ENCODE measurements at regions not wholly inside any gene's neighbourhood (a gene's known extent, or its start where the extent isn't known, plus 50 kb on each side); places are given as distances from the start of the nearest gene placed in this dataset.

GRCh38 chr1:222202831-222203230 lies 345.1 kb downstream of the HHIPL2 start:
- H4K20me1 ChIP-seq (ENCODE audit: control insufficient read depth, insufficient read depth, low read depth, low read length), result no peaks in the 10 kb centered on the region
- no peak for TF ChIP-seq EZH2phosphoT487 (IDR thresholded peaks at IDR 0.05; ENCODE audit: borderline replicate concordance, low read length)
- TF ChIP-seq, protein P1, sequence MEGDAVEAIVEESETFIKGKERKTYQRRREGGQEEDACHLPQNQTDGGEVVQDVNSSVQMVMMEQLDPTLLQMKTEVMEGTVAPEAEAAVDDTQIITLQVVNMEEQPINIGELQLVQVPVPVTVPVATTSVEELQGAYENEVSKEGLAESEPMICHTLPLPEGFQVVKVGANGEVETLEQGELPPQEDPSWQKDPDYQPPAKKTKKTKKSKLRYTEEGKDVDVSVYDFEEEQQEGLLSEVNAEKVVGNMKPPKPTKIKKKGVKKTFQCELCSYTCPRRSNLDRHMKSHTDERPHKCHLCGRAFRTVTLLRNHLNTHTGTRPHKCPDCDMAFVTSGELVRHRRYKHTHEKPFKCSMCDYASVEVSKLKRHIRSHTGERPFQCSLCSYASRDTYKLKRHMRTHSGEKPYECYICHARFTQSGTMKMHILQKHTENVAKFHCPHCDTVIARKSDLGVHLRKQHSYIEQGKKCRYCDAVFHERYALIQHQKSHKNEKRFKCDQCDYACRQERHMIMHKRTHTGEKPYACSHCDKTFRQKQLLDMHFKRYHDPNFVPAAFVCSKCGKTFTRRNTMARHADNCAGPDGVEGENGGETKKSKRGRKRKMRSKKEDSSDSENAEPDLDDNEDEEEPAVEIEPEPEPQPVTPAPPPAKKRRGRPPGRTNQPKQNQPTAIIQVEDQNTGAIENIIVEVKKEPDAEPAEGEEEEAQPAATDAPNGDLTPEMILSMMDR (IDR thresholded peaks at IDR 0.05; ENCODE audit: low read depth, low read length, poor library complexity, severe bottlenecking), result no peak
- no peaks in the 10 kb centered on the region for H3K4me1 ChIP-seq (ENCODE audit: control insufficient read depth, low read length)
- H3K4me3 ChIP-seq (ENCODE audit: low read length), result no peak overlapping the region
- no peaks in the 10 kb centered on the region for H3K9me2 ChIP-seq (replicated peaks; ENCODE audit: control insufficient read depth, low read length)
- H3F3A ChIP-seq (ENCODE audit: control insufficient read depth, insufficient read depth), result no peaks in the 10 kb centered on the region
- no peaks in the 10 kb centered on the region for H3K36me3 ChIP-seq (ENCODE audit: control insufficient read depth, low read length)
- H3K27me3 ChIP-seq (ENCODE audit: control insufficient read depth, low read length), result no peaks in the 10 kb centered on the region
- H3K27ac ChIP-seq (ENCODE audit: low read depth, low read length), result no peak overlapping the region
- H3K79me2 ChIP-seq (ENCODE audit: control insufficient read depth, low read length), result no peaks in the 10 kb centered on the region
- H3K9me3 ChIP-seq (ENCODE audit: control insufficient read depth, insufficient read depth, low read length), result no peaks in the 10 kb centered on the region
- no peak overlapping the region for H3K4me2 ChIP-seq (ENCODE audit: low read length)

DNA sequence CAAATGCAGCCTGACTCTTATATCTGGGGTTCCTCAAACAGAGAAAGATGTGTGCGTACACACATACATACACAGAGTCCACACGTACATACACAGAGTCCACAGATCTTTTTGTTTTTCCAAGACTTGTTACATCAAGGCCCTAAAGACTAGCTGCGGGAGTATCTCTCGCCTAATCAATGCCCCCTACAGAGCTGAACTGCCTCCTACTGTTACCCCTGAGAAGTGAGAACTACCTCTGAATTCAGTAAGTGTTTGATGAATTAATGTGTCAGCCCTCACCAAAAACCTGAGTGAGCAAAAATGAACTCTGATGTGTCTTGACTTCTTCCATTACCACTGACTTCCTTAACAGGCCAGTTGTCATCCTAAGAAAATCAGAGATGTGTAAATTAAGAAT lies 351.2 kb downstream of the HHIPL2 start:
- Histone ChIP-seq H3K4me1 (ENCODE audit: control insufficient read depth, low read length) (no peaks in the 10 kb centered on the region), H3K27me3 (ENCODE audit: control insufficient read depth, low read length) (no peaks in the 10 kb centered on the region), H3K36me3 (ENCODE audit: control insufficient read depth, low read length) (no peaks in the 10 kb centered on the region), H3K4me2 (ENCODE audit: low read length) (no peak overlapping the region), H3K79me2 (ENCODE audit: control insufficient read depth, low read length) (no peaks in the 10 kb centered on the region), H4K20me1 (ENCODE audit: control insufficient read depth, insufficient read depth, low read depth, low read length) (no peaks in the 10 kb centered on the region), H3F3A (ENCODE audit: control insufficient read depth, insufficient read depth) (no peaks in the 10 kb centered on the region), H3K9me3 (ENCODE audit: control insufficient read depth, insufficient read depth, low read length) (no peaks in the 10 kb centered on the region), H3K9me2 (replicated peaks; ENCODE audit: control insufficient read depth, low read length) (no peaks in the 10 kb centered on the region), H3K27ac (ENCODE audit: low read depth, low read length) (no peak overlapping the region), H3K4me3 (ENCODE audit: low read length) (no peak overlapping the region)
- no peak for TF ChIP-seq EZH2phosphoT487 (IDR thresholded peaks at IDR 0.05; ENCODE audit: borderline replicate concordance, low read length)
- TF ChIP-seq, protein P1 (IDR thresholded peaks at IDR 0.05; ENCODE audit: low read depth, low read length, poor library complexity, severe bottlenecking), result no peak

DNA sequence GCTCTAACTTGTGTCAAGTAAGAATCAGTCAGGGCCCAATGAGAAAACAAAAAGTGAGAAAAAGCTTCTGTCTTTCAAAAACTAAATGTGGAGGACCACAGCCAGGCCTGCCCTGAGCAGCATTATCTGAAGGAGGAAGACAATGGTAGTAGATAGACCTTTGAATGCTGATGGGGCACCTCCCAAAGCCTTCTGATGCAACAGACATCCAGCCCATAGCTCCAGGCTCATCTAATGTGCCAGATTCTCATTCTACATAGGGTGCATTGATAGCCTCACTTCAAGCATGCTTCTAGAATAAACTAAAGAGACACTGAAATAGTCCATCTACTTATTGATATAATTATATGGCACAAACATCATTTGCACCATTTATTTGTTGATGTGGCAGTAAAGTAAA lies 351.6 kb downstream of the HHIPL2 start:
- H3K4me1 ChIP-seq (ENCODE audit: control insufficient read depth, low read length), result no peaks in the 10 kb centered on the region
- no peaks in the 10 kb centered on the region for H3K36me3 ChIP-seq (ENCODE audit: control insufficient read depth, low read length)
- no peak overlapping the region for H3K4me2 ChIP-seq (ENCODE audit: low read length)
- no peak overlapping the region for H3K27ac ChIP-seq (ENCODE audit: low read depth, low read length)
- H3K4me3 ChIP-seq (ENCODE audit: low read length), result no peak overlapping the region
- H3K9me3 ChIP-seq (ENCODE audit: control insufficient read depth, insufficient read depth, low read length), result no peaks in the 10 kb centered on the region
- no peaks in the 10 kb centered on the region for H3K27me3 ChIP-seq (ENCODE audit: control insufficient read depth, low read length)
- no peaks in the 10 kb centered on the region for H3F3A ChIP-seq (ENCODE audit: control insufficient read depth, insufficient read depth)
- H3K79me2 ChIP-seq (ENCODE audit: control insufficient read depth, low read length), result no peaks in the 10 kb centered on the region
- H3K9me2 ChIP-seq (replicated peaks; ENCODE audit: control insufficient read depth, low read length), result no peaks in the 10 kb centered on the region
- no peaks in the 10 kb centered on the region for H4K20me1 ChIP-seq (ENCODE audit: control insufficient read depth, insufficient read depth, low read depth, low read length)
- no peak for TF ChIP-seq EZH2phosphoT487 (IDR thresholded peaks at IDR 0.05; ENCODE audit: borderline replicate concordance, low read length)
- TF ChIP-seq, protein P1 (IDR thresholded peaks at IDR 0.05; ENCODE audit: low read depth, low read length, poor library complexity, severe bottlenecking), result no peak

DNA sequence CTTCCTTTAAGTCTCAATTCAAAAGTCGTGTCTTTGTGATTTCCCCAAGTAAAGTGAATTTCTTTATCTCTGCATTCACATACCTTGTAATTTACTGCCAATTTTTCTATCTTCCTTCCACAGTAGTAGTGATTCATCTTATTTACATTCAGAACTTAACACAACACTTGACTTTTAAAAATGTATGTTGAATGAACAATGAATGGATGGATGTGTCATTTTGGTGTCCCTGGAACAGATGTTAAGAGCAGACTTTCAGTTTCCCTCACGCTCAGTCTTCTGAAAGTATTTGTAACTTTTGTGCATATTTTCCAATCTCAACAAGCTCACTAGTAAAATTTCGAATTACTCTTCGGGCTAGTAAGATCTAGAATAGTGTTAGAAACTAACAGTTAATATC lies 352.0 kb downstream of the HHIPL2 start:
- Histone ChIP-seq H3K4me1 (ENCODE audit: control insufficient read depth, low read length) (no peaks in the 10 kb centered on the region), H4K20me1 (ENCODE audit: control insufficient read depth, insufficient read depth, low read depth, low read length) (no peaks in the 10 kb centered on the region), H3K27ac (ENCODE audit: low read depth, low read length) (no peak overlapping the region), H3K4me2 (ENCODE audit: low read length) (no peak overlapping the region), H3K9me3 (ENCODE audit: control insufficient read depth, insufficient read depth, low read length) (no peaks in the 10 kb centered on the region), H3K9me2 (replicated peaks; ENCODE audit: control insufficient read depth, low read length) (no peaks in the 10 kb centered on the region), H3K79me2 (ENCODE audit: control insufficient read depth, low read length) (no peaks in the 10 kb centered on the region), H3K27me3 (ENCODE audit: control insufficient read depth, low read length) (no peaks in the 10 kb centered on the region), H3K36me3 (ENCODE audit: control insufficient read depth, low read length) (no peaks in the 10 kb centered on the region), H3F3A (ENCODE audit: control insufficient read depth, insufficient read depth) (no peaks in the 10 kb centered on the region), H3K4me3 (ENCODE audit: low read length) (no peak overlapping the region)
- no peak for TF ChIP-seq EZH2phosphoT487 (IDR thresholded peaks at IDR 0.05; ENCODE audit: borderline replicate concordance, low read length)
- TF ChIP-seq, protein P1 (IDR thresholded peaks at IDR 0.05; ENCODE audit: low read depth, low read length, poor library complexity, severe bottlenecking), result no peak
